GM06990 (cell line): ENCODE measurements at regions not wholly inside any gene's neighbourhood (a gene's known extent, or its start where the extent isn't known, plus 50 kb on each side); places are given as distances from the start of the nearest gene placed in this dataset.

Experiments used
- DNase-seq: peaks from one replicate; pipeline ENCODE4 v3.0.0-alpha.2; 2011; ENCODE audit not compliant: insufficient read length; ENCODE audit errors: extremely low read depth
- H3K27me3 ChIP-seq: replicated peaks from 2 replicates; pipeline ENCODE4 v1.6.0; 2011; ENCODE audit warnings: low read length; ENCODE audit not compliant: control insufficient read depth, insufficient read depth
- H3K36me3 ChIP-seq: 2 replicates; pipeline ENCODE4 v1.5.1; 2011; ENCODE audit warnings: low read length; ENCODE audit not compliant: control insufficient read depth, insufficient read depth
- H3K4me3 ChIP-seq: replicated peaks from 2 replicates; pipeline ENCODE4 v1.5.1; 2011; ENCODE audit warnings: low read depth, mild to moderate bottlenecking, control low read depth, low read length
- CTCF ChIP-seq: IDR thresholded peaks from 2 replicates; pipeline ENCODE4 v1.5.1; 2011; ENCODE audit warnings: low read length, control low read depth, mild to moderate bottlenecking, inconsistent platforms; ENCODE audit not compliant: insufficient read depth, poor library complexity, severe bottlenecking

- TF ChIP-seq CTCF = no peak
- Histone ChIP-seq H3K36me3 (no peaks in the 10 kb centered on the region), H3K4me3 (no peak overlapping the region), H3K27me3 (no peaks in the 10 kb centered on the region)
- DNase-seq = no peak
Measured at GRCh38 chrX:128759177-128759576, 707.0 kb upstream of the ACTRT1 start.

- Histone ChIP-seq H3K4me3 (no peak overlapping the region), H3K27me3 (no peaks in the 10 kb centered on the region), H3K36me3 (no peaks in the 10 kb centered on the region)
- TF ChIP-seq CTCF = no peak
- no peak for DNase-seq
Measured at GRCh38 chrX:128754130-128754529, 701.9 kb upstream of the ACTRT1 start.

GRCh38 chrX:128739539-128739938 is 687.3 kb upstream of the ACTRT1 start:
- TF ChIP-seq CTCF = no peak
- H3K36me3 ChIP-seq = no peaks in the 10 kb centered on the region
- DNase-seq = no peak
- H3K27me3 ChIP-seq = no peaks in the 10 kb centered on the region
- H3K4me3 ChIP-seq = no peak overlapping the region

GRCh38 chrX:128728943-128729342 is 676.7 kb upstream of the ACTRT1 start:
- H3K36me3 ChIP-seq = no peaks in the 10 kb centered on the region
- no peaks in the 10 kb centered on the region for H3K27me3 ChIP-seq
- TF ChIP-seq CTCF = no peak
- no peak overlapping the region for H3K4me3 ChIP-seq
- no peak for DNase-seq

- no peak for TF ChIP-seq CTCF
- Histone ChIP-seq H3K27me3 (no peaks in the 10 kb centered on the region), H3K36me3 (no peaks in the 10 kb centered on the region), H3K4me3 (no peak overlapping the region)
- DNase-seq = no peak
Measured at GRCh38 chrX:128717635-128718578, 665.7 kb upstream of the ACTRT1 start.

GRCh38 chrX:128714425-128714824 is 662.2 kb upstream of the ACTRT1 start:
- Histone ChIP-seq H3K27me3 (no peaks in the 10 kb centered on the region), H3K36me3 (no peaks in the 10 kb centered on the region), H3K4me3 (no peak overlapping the region)
- no peak for TF ChIP-seq CTCF
- no peak for DNase-seq
